ENCODE measurements at regions not wholly inside any gene's neighbourhood (a gene's known extent, or its start where the extent isn't known, plus 50 kb on each side); places are given as distances from the start of the nearest gene placed in this dataset.

DNA sequence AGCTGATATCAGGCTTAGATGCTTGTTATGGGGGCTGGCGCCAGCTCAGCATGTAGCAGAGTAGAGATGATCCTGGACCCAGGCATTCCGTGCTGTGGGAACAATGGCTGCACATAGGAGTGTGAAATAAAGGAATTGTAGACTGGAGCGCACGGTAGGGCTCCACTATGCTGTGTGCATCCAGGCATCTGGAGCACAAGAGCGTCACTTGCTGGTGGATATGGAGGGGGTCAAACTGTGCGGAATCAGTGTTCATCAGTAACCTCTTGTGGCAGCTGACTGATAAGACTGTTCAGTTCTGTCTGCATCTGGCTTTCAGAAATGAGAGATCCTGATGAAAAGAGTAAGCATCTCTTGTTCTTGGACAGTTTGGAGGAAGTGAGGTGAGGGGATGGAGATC, 55.8 kb downstream of the ZNF503 start (continued):
- TF ChIP-seq ZNF671 (CRISPR knock-in tag; IDR thresholded peaks at IDR 0.05) (no peak), ZBTB21 (CRISPR knock-in tag; IDR thresholded peaks at IDR 0.05; ENCODE audit: borderline replicate concordance) (no peak), CREB1 (CRISPR knock-in tag; IDR thresholded peaks at IDR 0.05) (no peak)
- TF ChIP-seq, protein P1, sequence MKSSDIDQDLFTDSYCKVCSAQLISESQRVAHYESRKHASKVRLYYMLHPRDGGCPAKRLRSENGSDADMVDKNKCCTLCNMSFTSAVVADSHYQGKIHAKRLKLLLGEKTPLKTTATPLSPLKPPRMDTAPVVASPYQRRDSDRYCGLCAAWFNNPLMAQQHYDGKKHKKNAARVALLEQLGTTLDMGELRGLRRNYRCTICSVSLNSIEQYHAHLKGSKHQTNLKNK (CRISPR knock-in tag; IDR thresholded peaks at IDR 0.05): no peak
- TF ChIP-seq, protein P2, sequence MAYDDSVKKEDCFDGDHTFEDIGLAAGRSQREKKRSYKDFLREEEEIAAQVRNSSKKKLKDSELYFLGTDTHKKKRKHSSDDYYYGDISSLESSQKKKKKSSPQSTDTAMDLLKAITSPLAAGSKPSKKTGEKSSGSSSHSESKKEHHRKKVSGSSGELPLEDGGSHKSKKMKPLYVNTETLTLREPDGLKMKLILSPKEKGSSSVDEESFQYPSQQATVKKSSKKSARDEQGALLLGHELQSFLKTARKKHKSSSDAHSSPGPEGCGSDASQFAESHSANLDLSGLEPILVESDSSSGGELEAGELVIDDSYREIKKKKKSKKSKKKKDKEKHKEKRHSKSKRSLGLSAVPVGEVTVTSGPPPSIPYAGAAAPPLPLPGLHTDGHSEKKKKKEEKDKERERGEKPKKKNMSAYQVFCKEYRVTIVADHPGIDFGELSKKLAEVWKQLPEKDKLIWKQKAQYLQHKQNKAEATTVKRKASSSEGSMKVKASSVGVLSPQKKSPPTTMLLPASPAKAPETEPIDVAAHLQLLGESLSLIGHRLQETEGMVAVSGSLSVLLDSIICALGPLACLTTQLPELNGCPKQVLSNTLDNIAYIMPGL (CRISPR knock-in tag; IDR thresholded peaks at IDR 0.05): no peak

DNA sequence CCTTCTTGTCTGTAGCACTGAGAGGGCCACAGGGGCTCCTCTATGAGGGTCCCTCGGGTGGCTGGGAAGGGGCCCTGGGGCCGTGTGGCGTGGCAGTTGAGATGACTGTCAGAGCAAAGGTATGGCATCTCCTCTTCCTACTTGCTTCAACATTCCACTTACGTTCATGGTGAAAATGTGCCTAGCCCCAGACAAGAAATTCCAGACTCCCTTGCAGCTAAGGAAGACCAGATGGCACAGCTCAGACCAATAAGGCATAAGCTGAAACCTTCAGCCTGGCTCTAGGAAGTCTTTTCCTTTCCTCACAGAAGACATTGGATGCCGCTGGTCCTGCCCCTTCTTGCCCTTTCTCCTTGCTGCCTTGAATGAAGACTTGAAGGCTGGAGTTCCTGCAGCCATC, 57.4 kb downstream of the ZNF503 start:
- H3K36me3 Mint-ChIP-seq: no peaks in the 10 kb centered on the region
- H3K27ac Mint-ChIP-seq: no peak overlapping the region
- H3K4me1 Mint-ChIP-seq: peaks cover 4% of the 10 kb centered on the region
- TF ChIP-seq FOXK1 (CRISPR knock-in tag; IDR thresholded peaks at IDR 0.05) (no peak), ZNF416 (CRISPR knock-in tag; IDR thresholded peaks at IDR 0.05) (no peak), SOX15 (CRISPR knock-in tag; IDR thresholded peaks at IDR 0.05) (no peak), KAT7 (CRISPR knock-in tag; IDR thresholded peaks at IDR 0.05; ENCODE audit: borderline replicate concordance) (no peak)
- TF ChIP-seq, protein P3, sequence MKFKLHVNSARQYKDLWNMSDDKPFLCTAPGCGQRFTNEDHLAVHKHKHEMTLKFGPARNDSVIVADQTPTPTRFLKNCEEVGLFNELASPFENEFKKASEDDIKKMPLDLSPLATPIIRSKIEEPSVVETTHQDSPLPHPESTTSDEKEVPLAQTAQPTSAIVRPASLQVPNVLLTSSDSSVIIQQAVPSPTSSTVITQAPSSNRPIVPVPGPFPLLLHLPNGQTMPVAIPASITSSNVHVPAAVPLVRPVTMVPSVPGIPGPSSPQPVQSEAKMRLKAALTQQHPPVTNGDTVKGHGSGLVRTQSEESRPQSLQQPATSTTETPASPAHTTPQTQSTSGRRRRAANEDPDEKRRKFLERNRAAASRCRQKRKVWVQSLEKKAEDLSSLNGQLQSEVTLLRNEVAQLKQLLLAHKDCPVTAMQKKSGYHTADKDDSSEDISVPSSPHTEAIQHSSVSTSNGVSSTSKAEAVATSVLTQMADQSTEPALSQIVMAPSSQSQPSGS (CRISPR knock-in tag; IDR thresholded peaks at IDR 0.05; ENCODE audit: borderline replicate concordance, low read depth): no peak
- H3K27me3 Mint-ChIP-seq (ENCODE audit: low read depth): no peaks in the 10 kb centered on the region
- ATAC-seq (no peak), DNase-seq (ENCODE audit: low spot score) (no peak)
- POLR2A ChIA-PET: no interaction called here
- CTCF ChIA-PET: no interaction called here
- H3K4me3 Mint-ChIP-seq: no peak overlapping the region
- peaks cover 9% of the 10 kb centered on the region; the same call in 1 of the 2 replicates for H3K9me3 Mint-ChIP-seq

DNA sequence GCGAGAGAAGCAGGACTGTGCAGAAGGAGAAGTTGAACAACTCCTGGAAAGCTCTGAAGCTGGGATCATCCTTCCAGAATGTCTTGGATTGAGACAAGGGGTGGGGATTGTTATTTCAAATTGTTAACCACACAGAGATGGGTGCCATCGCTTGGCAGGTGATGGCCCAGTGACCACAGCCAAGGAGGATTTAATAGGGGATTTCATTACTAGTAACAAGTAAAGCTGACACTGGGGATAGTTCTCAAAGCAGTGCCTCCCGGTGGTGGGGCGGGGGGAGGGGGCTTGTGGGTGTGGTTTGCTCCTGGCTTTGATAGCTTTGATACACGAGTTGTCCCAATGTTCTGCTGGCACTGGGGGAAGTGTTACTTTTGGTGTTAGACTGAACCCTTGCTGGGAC, 59.2 kb downstream of the ZNF503 start:
- CTCF ChIA-PET: interaction anchor here (0.6 to 1.8 kb wide), 6 partner anchors 14 to 108 kb away, joined by 3 to 8 read pairs (median 4); no protein-coding TSS in a partner anchor

More for the DNA sequence above, 59.2 kb downstream of the ZNF503 start:
- no peak overlapping the region for H3K27ac Mint-ChIP-seq
- POLR2A ChIA-PET: no interaction called here
- TF ChIP-seq SMAD3 (CRISPR knock-in tag; IDR thresholded peaks at IDR 0.05; ENCODE audit: borderline replicate concordance) (no peak), ZNF317 (CRISPR knock-in tag; IDR thresholded peaks at IDR 0.05; ENCODE audit: borderline replicate concordance, low read depth) (no peak), ZNF396 (CRISPR knock-in tag; IDR thresholded peaks at IDR 0.05; ENCODE audit: borderline replicate concordance) (no peak), SOX15 (CRISPR knock-in tag; IDR thresholded peaks at IDR 0.05) (no peak), MXD4 (CRISPR knock-in tag; IDR thresholded peaks at IDR 0.05; ENCODE audit: borderline replicate concordance) (no peak), ZNF416 (CRISPR knock-in tag; IDR thresholded peaks at IDR 0.05) (no peak), JUN (CRISPR knock-in tag; IDR thresholded peaks at IDR 0.05) (no peak), ZNF671 (CRISPR knock-in tag; IDR thresholded peaks at IDR 0.05) (no peak), RELA (CRISPR knock-in tag; IDR thresholded peaks at IDR 0.05; ENCODE audit: borderline replicate concordance) (no peak), ESRRA (CRISPR knock-in tag; IDR thresholded peaks at IDR 0.05; ENCODE audit: borderline replicate concordance) (no peak)
- TF ChIP-seq, protein P4, sequence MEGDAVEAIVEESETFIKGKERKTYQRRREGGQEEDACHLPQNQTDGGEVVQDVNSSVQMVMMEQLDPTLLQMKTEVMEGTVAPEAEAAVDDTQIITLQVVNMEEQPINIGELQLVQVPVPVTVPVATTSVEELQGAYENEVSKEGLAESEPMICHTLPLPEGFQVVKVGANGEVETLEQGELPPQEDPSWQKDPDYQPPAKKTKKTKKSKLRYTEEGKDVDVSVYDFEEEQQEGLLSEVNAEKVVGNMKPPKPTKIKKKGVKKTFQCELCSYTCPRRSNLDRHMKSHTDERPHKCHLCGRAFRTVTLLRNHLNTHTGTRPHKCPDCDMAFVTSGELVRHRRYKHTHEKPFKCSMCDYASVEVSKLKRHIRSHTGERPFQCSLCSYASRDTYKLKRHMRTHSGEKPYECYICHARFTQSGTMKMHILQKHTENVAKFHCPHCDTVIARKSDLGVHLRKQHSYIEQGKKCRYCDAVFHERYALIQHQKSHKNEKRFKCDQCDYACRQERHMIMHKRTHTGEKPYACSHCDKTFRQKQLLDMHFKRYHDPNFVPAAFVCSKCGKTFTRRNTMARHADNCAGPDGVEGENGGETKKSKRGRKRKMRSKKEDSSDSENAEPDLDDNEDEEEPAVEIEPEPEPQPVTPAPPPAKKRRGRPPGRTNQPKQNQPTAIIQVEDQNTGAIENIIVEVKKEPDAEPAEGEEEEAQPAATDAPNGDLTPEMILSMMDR (IDR thresholded peaks at IDR 0.05): no peak
- TF ChIP-seq, protein P5, sequence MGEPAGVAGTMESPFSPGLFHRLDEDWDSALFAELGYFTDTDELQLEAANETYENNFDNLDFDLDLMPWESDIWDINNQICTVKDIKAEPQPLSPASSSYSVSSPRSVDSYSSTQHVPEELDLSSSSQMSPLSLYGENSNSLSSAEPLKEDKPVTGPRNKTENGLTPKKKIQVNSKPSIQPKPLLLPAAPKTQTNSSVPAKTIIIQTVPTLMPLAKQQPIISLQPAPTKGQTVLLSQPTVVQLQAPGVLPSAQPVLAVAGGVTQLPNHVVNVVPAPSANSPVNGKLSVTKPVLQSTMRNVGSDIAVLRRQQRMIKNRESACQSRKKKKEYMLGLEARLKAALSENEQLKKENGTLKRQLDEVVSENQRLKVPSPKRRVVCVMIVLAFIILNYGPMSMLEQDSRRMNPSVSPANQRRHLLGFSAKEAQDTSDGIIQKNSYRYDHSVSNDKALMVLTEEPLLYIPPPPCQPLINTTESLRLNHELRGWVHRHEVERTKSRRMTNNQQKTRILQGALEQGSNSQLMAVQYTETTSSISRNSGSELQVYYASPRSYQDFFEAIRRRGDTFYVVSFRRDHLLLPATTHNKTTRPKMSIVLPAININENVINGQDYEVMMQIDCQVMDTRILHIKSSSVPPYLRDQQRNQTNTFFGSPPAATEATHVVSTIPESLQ (CRISPR knock-in tag; IDR thresholded peaks at IDR 0.05): no peak
- TF ChIP-seq, protein P6, sequence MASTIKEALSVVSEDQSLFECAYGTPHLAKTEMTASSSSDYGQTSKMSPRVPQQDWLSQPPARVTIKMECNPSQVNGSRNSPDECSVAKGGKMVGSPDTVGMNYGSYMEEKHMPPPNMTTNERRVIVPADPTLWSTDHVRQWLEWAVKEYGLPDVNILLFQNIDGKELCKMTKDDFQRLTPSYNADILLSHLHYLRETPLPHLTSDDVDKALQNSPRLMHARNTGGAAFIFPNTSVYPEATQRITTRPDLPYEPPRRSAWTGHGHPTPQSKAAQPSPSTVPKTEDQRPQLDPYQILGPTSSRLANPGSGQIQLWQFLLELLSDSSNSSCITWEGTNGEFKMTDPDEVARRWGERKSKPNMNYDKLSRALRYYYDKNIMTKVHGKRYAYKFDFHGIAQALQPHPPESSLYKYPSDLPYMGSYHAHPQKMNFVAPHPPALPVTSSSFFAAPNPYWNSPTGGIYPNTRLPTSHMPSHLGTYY (CRISPR knock-in tag; IDR thresholded peaks at IDR 0.05): no peak
- ATAC-seq (peak; percentile 62), DNase-seq (ENCODE audit: low spot score) (peak; percentile 19)
- H3K36me3 Mint-ChIP-seq: no peaks in the 10 kb centered on the region
- H3K9me3 Mint-ChIP-seq: peaks cover 9% of the 10 kb centered on the region; the same call in 1 of the 2 replicates
- peaks cover 4% of the 10 kb centered on the region for H3K4me1 Mint-ChIP-seq
- H3K27me3 Mint-ChIP-seq (ENCODE audit: low read depth): no peaks in the 10 kb centered on the region
- H3K4me3 Mint-ChIP-seq: no peak overlapping the region
